Neural crest cell (in vitro differentiated cells): ENCODE measurements at regions not wholly inside any gene's neighbourhood (a gene's known extent, or its start where the extent isn't known, plus 50 kb on each side); places are given as distances from the start of the nearest gene placed in this dataset.

Source experiments
- DNase-seq: peaks from one replicate; pipeline ENCODE4 v3.0.0; 2021; ENCODE audit warnings: low read depth, mixed read lengths, low spot score
- H3K27ac Mint-ChIP-seq: one replicate; pipeline ENCODE4 v1.8.0; 2021; ENCODE audit warnings: mild to moderate bottlenecking, mixed read lengths; ENCODE audit not compliant: unreplicated experiment
- H3K27me3 Mint-ChIP-seq: 2 replicates; pipeline ENCODE4 v1.8.0; 2021; ENCODE audit warnings: low read depth, mild to moderate bottlenecking, mixed read lengths
- H3K36me3 Mint-ChIP-seq: 2 replicates; pipeline ENCODE4 v1.8.0; 2021; ENCODE audit warnings: low read depth, mild to moderate bottlenecking, mixed read lengths
- H3K4me1 Mint-ChIP-seq: 2 replicates; pipeline ENCODE4 v1.8.0; 2021; ENCODE audit warnings: mixed read lengths
- H3K4me3 Mint-ChIP-seq: one replicate; pipeline ENCODE4 v1.8.0; 2021; ENCODE audit warnings: mild to moderate bottlenecking, mixed read lengths
- H3K9me3 Mint-ChIP-seq: 2 replicates; pipeline ENCODE4 v1.8.0; 2021; ENCODE audit warnings: mixed read lengths
- TF ChIP-seq, protein P1 (sequence below): fragments of 200-600 bp; sonication (generic); conservative IDR thresholded peaks from 2 replicates; pipeline ENCODE4 v1.5.0; 2021; ENCODE audit warnings: antibody characterized with exemption, mild to moderate bottlenecking

DNA sequence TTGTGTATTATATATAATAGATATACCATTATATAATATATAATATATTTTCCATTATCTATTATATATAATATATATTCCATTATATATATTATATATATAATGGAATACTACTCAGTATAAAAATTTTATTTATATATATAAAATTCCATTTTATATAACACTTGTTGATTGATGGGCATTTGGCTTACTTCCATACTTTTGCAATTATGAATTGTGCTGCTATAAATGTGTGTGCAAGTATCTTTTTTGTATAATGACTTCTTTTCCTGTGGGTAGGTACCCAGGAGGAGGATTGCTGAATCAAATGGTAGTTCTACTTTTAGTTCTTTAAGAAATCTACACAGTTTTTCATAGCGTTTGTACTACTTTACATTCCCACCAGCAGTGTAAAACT, 1211.1 kb downstream of the NCAM2 start:
- H3K27ac Mint-ChIP-seq = no peak overlapping the region
- DNase-seq = no peak
- peaks cover 4% of the 10 kb centered on the region for H3K9me3 Mint-ChIP-seq
- no peaks in the 10 kb centered on the region for H3K27me3 Mint-ChIP-seq
- H3K4me3 Mint-ChIP-seq = no peak overlapping the region
- TF ChIP-seq, protein P1, sequence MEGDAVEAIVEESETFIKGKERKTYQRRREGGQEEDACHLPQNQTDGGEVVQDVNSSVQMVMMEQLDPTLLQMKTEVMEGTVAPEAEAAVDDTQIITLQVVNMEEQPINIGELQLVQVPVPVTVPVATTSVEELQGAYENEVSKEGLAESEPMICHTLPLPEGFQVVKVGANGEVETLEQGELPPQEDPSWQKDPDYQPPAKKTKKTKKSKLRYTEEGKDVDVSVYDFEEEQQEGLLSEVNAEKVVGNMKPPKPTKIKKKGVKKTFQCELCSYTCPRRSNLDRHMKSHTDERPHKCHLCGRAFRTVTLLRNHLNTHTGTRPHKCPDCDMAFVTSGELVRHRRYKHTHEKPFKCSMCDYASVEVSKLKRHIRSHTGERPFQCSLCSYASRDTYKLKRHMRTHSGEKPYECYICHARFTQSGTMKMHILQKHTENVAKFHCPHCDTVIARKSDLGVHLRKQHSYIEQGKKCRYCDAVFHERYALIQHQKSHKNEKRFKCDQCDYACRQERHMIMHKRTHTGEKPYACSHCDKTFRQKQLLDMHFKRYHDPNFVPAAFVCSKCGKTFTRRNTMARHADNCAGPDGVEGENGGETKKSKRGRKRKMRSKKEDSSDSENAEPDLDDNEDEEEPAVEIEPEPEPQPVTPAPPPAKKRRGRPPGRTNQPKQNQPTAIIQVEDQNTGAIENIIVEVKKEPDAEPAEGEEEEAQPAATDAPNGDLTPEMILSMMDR = no peak
- no peaks in the 10 kb centered on the region for H3K4me1 Mint-ChIP-seq
- peaks cover 2% of the 10 kb centered on the region for H3K36me3 Mint-ChIP-seq

DNA sequence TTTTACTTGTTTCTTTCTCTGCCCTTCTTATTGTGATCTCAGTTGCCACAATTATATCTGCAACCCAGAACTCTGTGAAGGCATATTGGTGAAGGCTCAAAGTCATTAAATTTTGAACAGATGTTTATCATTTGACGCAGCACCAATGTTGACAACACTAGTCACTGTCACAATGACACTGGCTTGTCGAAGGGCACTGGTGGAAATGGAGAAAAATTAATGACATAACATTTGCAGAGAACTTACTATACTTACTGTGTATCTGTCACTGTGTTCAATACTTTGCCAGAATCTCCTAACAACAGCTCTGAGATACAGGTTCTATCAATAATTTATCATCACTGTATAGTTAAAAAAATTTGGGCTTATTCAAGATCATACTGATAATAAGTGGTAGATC, 1213.7 kb downstream of the NCAM2 start:
- H3K27ac Mint-ChIP-seq = no peak overlapping the region
- TF ChIP-seq, protein P1 = no peak
- no peaks in the 10 kb centered on the region for H3K27me3 Mint-ChIP-seq
- no peak overlapping the region for H3K4me3 Mint-ChIP-seq
- H3K9me3 Mint-ChIP-seq = peaks cover 4% of the 10 kb centered on the region
- no peak for DNase-seq
- H3K4me1 Mint-ChIP-seq = no peaks in the 10 kb centered on the region
- H3K36me3 Mint-ChIP-seq = peaks cover 2% of the 10 kb centered on the region

DNA sequence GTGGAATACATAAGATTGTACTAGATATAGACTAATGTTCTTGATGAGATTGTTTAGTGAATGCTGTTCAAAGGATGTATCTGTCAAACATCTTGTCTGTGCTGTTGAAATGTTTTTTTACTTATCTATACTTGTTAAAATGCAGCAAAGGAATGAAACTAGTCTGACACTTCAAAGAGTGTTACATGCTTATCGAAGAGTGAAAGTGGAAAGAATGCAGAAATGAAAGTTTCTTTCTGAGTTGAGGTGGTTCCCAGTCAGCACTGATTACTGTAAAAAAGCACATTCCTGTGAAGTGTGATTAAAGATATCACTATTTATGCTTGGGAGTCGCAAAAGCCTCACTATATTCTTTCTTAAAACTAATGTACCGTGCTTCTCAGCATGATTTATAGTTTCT, 1225.2 kb downstream of the NCAM2 start:
- Mint-ChIP-seq H3K4me3 (no peak overlapping the region), H3K9me3 (no peaks in the 10 kb centered on the region), H3K27me3 (no peaks in the 10 kb centered on the region), H3K4me1 (peaks cover 4% of the 10 kb centered on the region), H3K27ac (no peak overlapping the region), H3K36me3 (no peaks in the 10 kb centered on the region)
- TF ChIP-seq, protein P1 = no peak
- no peak for DNase-seq

DNA sequence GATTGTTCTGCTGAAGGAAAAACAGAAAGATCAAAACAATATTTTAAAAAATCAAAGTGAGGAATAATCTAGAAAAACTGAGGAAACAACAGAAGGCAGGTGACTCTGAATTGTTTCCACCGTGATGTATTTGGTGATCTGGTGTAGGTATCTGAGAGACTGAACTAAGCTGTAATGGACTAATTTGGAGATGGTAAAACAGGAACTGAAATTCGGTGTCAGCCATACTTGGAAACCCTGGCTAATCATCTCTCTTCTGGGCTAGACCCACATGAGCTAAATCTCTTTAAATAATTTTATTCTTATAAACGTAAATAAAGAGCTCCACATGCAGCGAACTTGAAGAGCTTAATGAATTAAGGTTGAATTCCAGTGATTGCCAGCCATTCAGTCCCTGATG, 1226.1 kb downstream of the NCAM2 start:
- no peaks in the 10 kb centered on the region for H3K27me3 Mint-ChIP-seq
- DNase-seq = no peak
- H3K4me1 Mint-ChIP-seq = peaks cover 4% of the 10 kb centered on the region
- H3K4me3 Mint-ChIP-seq = no peak overlapping the region
- H3K36me3 Mint-ChIP-seq = no peaks in the 10 kb centered on the region
- TF ChIP-seq, protein P1 = no peak
- H3K27ac Mint-ChIP-seq = no peak overlapping the region
- H3K9me3 Mint-ChIP-seq = no peaks in the 10 kb centered on the region

DNA sequence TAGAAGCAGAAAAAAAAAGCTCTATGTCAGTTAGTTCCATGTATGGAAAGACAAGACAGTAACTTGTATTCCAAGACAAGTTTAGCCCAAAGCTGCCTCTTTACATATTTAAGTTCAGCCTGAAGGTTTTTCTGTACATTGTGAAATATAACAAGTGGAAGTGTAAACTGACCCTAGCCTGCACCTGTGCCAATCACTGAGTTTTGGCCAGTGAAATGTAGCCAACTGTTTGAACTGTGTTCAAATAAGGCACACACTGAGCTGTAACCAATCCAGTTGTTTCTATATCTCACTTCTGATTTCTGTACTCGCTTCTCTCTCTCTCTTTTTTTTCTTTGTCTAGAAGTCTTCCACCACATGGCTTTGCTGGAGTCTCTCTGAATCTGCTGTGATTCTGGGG, 1227.1 kb downstream of the NCAM2 start:
- H3K9me3 Mint-ChIP-seq = no peaks in the 10 kb centered on the region

More for the DNA sequence above, 1227.1 kb downstream of the NCAM2 start:
- peaks cover 4% of the 10 kb centered on the region for H3K4me1 Mint-ChIP-seq
- H3K36me3 Mint-ChIP-seq = no peaks in the 10 kb centered on the region
- no peak overlapping the region for H3K27ac Mint-ChIP-seq
- TF ChIP-seq, protein P1 = no peak
- H3K4me3 Mint-ChIP-seq = no peak overlapping the region
- H3K27me3 Mint-ChIP-seq = no peaks in the 10 kb centered on the region
- no peak for DNase-seq
